Neural progenitor cell (in vitro differentiated cells): ENCODE measurements at regions not wholly inside any gene's neighbourhood (a gene's known extent, or its start where the extent isn't known, plus 50 kb on each side); places are given as distances from the start of the nearest gene placed in this dataset.

Experiments used
- EZH2phosphoT487 ChIP-seq: fragments of 200-600 bp; sonication (generic); IDR thresholded peaks from 2 replicates; pipeline ENCODE4 v1.6.1; 2017; ENCODE audit warnings: antibody characterized with exemption
- TF ChIP-seq, protein P1 (sequence below): fragments of 200-600 bp; sonication (generic); IDR thresholded peaks from 2 replicates; pipeline ENCODE4 v1.5.1; 2017; ENCODE audit warnings: antibody characterized with exemption, mild to moderate bottlenecking

DNA sequence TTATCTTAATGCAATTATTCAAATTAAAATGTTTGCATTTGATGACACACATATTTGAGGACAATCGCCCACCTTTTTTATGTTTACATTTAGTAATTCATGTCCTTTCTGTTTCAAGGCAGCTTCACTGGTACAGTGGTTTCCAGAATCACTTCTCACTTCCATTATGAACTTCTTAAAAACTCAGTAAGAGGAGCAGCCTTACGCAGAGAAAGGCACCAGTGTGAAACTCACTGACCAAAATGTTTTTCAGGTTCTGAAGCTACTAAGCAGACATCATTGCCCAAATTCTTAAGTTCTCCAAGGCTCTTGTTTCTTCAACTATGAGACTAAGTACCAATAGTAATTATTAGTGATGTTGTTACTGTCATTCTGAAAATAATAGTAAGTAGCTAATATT lies 353.1 kb upstream of the CXADR start:
- TF ChIP-seq, protein P1, sequence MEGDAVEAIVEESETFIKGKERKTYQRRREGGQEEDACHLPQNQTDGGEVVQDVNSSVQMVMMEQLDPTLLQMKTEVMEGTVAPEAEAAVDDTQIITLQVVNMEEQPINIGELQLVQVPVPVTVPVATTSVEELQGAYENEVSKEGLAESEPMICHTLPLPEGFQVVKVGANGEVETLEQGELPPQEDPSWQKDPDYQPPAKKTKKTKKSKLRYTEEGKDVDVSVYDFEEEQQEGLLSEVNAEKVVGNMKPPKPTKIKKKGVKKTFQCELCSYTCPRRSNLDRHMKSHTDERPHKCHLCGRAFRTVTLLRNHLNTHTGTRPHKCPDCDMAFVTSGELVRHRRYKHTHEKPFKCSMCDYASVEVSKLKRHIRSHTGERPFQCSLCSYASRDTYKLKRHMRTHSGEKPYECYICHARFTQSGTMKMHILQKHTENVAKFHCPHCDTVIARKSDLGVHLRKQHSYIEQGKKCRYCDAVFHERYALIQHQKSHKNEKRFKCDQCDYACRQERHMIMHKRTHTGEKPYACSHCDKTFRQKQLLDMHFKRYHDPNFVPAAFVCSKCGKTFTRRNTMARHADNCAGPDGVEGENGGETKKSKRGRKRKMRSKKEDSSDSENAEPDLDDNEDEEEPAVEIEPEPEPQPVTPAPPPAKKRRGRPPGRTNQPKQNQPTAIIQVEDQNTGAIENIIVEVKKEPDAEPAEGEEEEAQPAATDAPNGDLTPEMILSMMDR, result no peak
- TF ChIP-seq EZH2phosphoT487, result no peak
